Activated naive CD4-positive, alpha-beta T cell treated with anti-CD3 and anti-CD28 coated beads for 36 hours (primary cell): ENCODE measurements at regions not wholly inside any gene's neighbourhood (a gene's known extent, or its start where the extent isn't known, plus 50 kb on each side); places are given as distances from the start of the nearest gene placed in this dataset.

Source experiments
- CTCF ChIA-PET: fragments of 350-600 bp; sonication (Branson Sonifier 250); formaldehyde crosslinking; loops from one replicate; lab custom pipeline; 2021; ENCODE audit warnings: antibody characterized with exemption; lab: Charles Lee
- DNase-seq: peaks from one replicate; pipeline ENCODE4 v3.0.0-alpha.2; 2020
- H3K27ac Mint-ChIP-seq: one replicate; pipeline ENCODE4 v1.8.0; 2021; ENCODE audit warnings: mild to moderate bottlenecking, mixed read lengths
- H3K27me3 Mint-ChIP-seq: one replicate; pipeline ENCODE4 v1.8.0; 2021; ENCODE audit warnings: low read depth, mixed read lengths
- H3K36me3 Mint-ChIP-seq: one replicate; pipeline ENCODE4 v1.8.0; 2021; ENCODE audit warnings: low read depth, mixed read lengths
- H3K4me1 Mint-ChIP-seq: one replicate; pipeline ENCODE4 v1.8.0; 2021; ENCODE audit warnings: low read depth, mixed read lengths
- H3K4me3 Mint-ChIP-seq: one replicate; pipeline ENCODE4 v1.8.0; 2021; ENCODE audit warnings: mild to moderate bottlenecking, moderate library complexity, mixed read lengths
- H3K9me3 Mint-ChIP-seq: one replicate; pipeline ENCODE4 v1.8.0; 2021; ENCODE audit warnings: mixed read lengths
- intact Hi-C: fragments of 100-400 bp; cut with micrococcal nuclease; formaldehyde crosslinking; loops from one replicate; pipeline ENCODE4 v1.15.1; 2023

DNA sequence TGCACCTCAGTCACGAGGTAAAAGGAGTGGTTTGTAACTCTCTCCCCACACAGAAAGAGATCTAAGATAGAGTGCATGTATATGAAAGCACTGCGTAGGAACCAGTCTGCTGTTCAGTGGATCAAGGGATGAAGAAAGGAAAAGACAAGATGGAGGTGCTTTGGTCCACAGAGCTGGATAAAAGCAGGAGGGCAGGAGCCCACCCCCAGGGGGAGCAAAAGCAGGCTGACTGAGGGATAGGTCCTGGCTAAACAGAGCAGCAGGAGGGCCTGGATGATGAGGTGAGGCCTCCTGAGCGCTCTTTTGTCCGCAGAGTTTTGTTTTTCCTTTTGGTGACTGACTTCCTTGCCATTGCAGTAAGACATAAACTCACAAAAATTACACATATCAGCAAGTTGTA is 293.5 kb upstream of the C9orf72 start:
- no peaks in the 10 kb centered on the region for H3K9me3 Mint-ChIP-seq
- no peaks in the 10 kb centered on the region for H3K36me3 Mint-ChIP-seq
- CTCF ChIA-PET: no interaction called here
- no peak overlapping the region for H3K27ac Mint-ChIP-seq
- H3K4me3 Mint-ChIP-seq: no peak overlapping the region
- H3K4me1 Mint-ChIP-seq: no peaks in the 10 kb centered on the region
- DNase-seq: no peak
- peaks cover 4% of the 10 kb centered on the region for H3K27me3 Mint-ChIP-seq
- intact Hi-C loops: no loop called here

DNA sequence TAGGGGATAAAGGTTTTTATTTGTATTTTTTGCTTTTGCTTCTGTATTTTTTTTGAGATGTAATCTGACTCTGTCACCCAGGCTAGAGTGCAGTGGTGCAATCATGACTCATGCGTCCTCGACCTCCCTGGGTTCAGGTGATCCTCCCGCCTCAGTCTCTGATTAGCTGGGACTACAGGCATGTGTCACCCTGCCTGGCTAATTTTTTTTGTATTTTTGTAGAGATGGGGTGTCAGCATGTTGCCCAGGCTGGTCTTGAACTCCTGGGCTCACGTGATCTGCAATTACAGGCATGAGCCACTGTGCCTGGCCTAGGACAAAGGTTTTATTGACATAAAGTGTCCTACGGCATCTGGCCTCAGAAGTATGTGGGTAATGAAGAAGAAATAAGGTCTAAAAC is 297.1 kb upstream of the C9orf72 start:
- CTCF ChIA-PET: no interaction called here
- Mint-ChIP-seq H3K9me3 (no peaks in the 10 kb centered on the region), H3K27me3 (peaks cover under 1% of the 10 kb centered on the region), H3K4me1 (no peaks in the 10 kb centered on the region), H3K4me3 (no peak overlapping the region), H3K36me3 (no peaks in the 10 kb centered on the region), H3K27ac (no peak overlapping the region)
- no peak for DNase-seq
- intact Hi-C loops: no loop called here

DNA sequence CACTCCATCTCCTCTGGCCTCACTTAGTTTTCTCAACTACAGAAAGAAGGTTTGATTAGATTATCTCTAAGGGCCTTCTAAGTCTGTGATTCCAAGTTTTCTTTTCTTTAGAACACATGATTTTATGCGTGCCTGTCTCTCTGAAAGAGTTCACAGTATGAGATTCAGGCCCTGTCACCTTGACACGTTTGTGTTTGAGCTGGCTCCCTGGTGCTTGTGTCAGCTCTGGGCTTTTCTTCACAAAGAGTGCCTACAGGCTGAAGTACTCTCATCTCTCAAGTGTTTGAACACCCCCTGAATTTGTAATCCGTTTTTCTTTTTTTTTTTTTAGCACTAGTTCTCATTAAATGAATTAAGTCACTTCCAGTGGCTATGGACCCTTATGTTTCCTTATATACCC is 306.9 kb upstream of the C9orf72 start:
- intact Hi-C loops: no loop called here
- H3K4me1 Mint-ChIP-seq: no peaks in the 10 kb centered on the region
- no peak for DNase-seq
- H3K9me3 Mint-ChIP-seq: no peaks in the 10 kb centered on the region
- no peak overlapping the region for H3K27ac Mint-ChIP-seq
- H3K4me3 Mint-ChIP-seq: no peak overlapping the region
- H3K36me3 Mint-ChIP-seq: no peaks in the 10 kb centered on the region
- H3K27me3 Mint-ChIP-seq: peaks cover 3% of the 10 kb centered on the region
- CTCF ChIA-PET: interaction anchor here (0.6 kb wide), 1 partner anchor 36 kb away, joined by 3 read pairs; no protein-coding TSS in a partner anchor

DNA sequence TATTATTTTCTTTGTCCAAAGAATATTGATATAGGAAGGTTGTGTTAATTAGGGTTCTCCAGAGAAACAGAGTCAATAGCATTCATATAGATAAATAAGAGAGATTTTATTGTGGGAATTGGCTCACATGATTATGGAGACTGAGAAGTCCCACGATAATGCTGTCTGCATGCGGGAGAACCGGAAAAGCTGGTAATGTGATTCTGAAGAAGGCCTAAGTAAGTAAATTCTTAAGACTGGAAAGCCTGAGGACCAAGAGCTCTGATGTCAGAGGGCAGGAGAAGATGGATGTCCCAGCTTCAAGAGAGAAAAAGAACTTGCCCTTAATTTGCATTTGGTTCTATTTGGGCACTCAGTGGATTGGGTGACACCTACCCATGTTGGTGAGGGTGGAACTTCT is 307.4 kb upstream of the C9orf72 start:
- Mint-ChIP-seq H3K9me3 (no peaks in the 10 kb centered on the region), H3K27me3 (peaks cover 3% of the 10 kb centered on the region), H3K4me1 (no peaks in the 10 kb centered on the region), H3K27ac (no peak overlapping the region), H3K36me3 (no peaks in the 10 kb centered on the region), H3K4me3 (no peak overlapping the region)
- no peak for DNase-seq
- CTCF ChIA-PET: no interaction called here
- intact Hi-C loops: no loop called here

DNA sequence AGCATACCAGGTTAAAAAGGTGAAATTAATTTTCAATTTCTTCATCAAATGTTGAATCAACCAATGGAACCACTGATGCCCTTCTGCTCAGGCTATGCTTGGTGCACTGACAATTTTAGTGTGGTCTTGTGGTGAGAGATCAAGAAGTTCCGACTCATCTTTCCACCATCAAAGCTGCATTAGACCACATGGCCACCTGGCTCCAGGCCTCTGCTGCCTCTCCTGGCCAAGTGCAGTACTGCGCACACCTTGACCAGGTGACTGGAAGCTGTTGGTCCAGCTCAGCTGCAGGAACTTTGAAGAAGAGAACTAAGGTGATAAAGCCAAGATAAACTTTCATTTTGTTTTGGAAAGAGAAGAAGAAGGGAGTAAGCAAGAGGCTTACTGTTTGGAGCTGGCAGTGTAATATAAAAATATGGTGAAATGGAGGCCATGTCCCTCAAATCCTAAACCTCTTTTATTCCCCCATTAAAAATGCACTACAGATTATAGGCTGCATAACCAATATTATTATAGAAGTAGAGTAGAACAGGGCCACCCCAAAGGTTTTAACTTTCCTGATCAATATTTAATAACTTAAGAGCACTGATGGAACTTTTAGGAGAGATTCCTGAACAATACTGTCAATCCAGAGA is 315.5 kb upstream of the C9orf72 start:
- Mint-ChIP-seq H3K27ac (no peak overlapping the region), H3K9me3 (peaks cover 2% of the 10 kb centered on the region), H3K4me1 (no peaks in the 10 kb centered on the region), H3K27me3 (no peaks in the 10 kb centered on the region), H3K4me3 (no peak overlapping the region), H3K36me3 (no peaks in the 10 kb centered on the region)
- intact Hi-C loops: loop anchor here (1.0 kb wide), 1 partner anchor 162 kb away; no protein-coding TSS in a partner anchor
- DNase-seq: peak; percentile 63
- CTCF ChIA-PET: no interaction called here

DNA sequence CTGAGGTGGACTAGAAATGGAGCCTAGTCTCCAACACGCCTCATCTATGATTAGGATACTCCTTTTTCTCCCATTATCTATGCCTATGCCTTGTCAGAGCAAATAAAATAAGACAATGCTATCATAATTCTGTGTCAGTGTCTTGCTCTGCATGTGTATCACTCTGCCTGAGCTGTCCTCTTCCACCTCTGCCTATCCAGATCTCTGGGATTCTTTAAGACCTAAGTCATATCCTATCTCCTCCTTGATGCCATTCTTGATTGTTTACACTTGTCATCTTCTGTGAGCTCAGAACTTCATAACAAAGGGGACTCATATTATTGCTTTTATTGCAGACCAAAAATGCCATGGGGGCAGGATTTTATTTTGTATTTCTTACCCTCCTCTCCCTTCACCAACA is 351.2 kb upstream of the C9orf72 start:
- intact Hi-C loops: no loop called here
- H3K27ac Mint-ChIP-seq: no peak overlapping the region
- CTCF ChIA-PET: no interaction called here
- no peak overlapping the region for H3K4me3 Mint-ChIP-seq
- no peaks in the 10 kb centered on the region for H3K4me1 Mint-ChIP-seq
- no peaks in the 10 kb centered on the region for H3K27me3 Mint-ChIP-seq
- no peaks in the 10 kb centered on the region for H3K36me3 Mint-ChIP-seq
- H3K9me3 Mint-ChIP-seq: no peaks in the 10 kb centered on the region
- DNase-seq: no peak

GRCh38 chr9:27925815-27926214 is 352.5 kb upstream of the C9orf72 start:
- no peak overlapping the region for H3K27ac Mint-ChIP-seq
- H3K4me1 Mint-ChIP-seq: no peaks in the 10 kb centered on the region
- DNase-seq: no peak
- no peaks in the 10 kb centered on the region for H3K27me3 Mint-ChIP-seq
- H3K36me3 Mint-ChIP-seq: no peaks in the 10 kb centered on the region
- no peak overlapping the region for H3K4me3 Mint-ChIP-seq
- no peaks in the 10 kb centered on the region for H3K9me3 Mint-ChIP-seq
- CTCF ChIA-PET: no interaction called here
- intact Hi-C loops: no loop called here

DNA sequence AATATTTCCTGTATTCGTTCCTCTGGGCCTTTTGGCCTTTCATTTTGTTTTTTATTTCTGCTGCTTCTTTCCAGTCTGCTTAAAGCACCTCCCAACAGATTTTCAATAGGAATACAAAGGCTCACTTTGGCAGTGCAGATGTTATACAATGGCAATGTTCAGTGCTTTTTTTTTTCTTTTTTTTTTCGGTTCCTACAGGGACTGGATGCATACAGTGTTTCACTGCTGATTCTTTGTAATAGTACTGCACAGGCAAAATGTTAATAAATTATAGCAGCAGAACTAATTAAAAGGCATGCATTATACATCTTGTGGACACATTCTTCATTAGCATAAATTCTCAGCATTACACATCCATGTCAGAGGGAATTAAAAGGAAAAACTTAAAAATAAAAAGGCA is 356.6 kb upstream of the C9orf72 start:
- CTCF ChIA-PET: no interaction called here
- no peaks in the 10 kb centered on the region for H3K4me1 Mint-ChIP-seq
- intact Hi-C loops: no loop called here
- H3K4me3 Mint-ChIP-seq: no peak overlapping the region
- no peaks in the 10 kb centered on the region for H3K36me3 Mint-ChIP-seq
- H3K27me3 Mint-ChIP-seq: no peaks in the 10 kb centered on the region
- H3K9me3 Mint-ChIP-seq: peaks cover 2% of the 10 kb centered on the region
- H3K27ac Mint-ChIP-seq: no peak overlapping the region
- no peak for DNase-seq

GRCh38 chr9:27933210-27934025 is 360.1 kb upstream of the C9orf72 start:
- intact Hi-C loops: no loop called here

GRCh38 chr9:27934471-27934870 is 361.2 kb upstream of the C9orf72 start:
- no peaks in the 10 kb centered on the region for H3K4me1 Mint-ChIP-seq
- H3K27ac Mint-ChIP-seq: no peak overlapping the region
- no peaks in the 10 kb centered on the region for H3K36me3 Mint-ChIP-seq
- intact Hi-C loops: no loop called here
- H3K27me3 Mint-ChIP-seq: no peaks in the 10 kb centered on the region
- peaks cover 2% of the 10 kb centered on the region for H3K9me3 Mint-ChIP-seq
- H3K4me3 Mint-ChIP-seq: no peak overlapping the region
- CTCF ChIA-PET: interaction anchor here (0.6 kb wide), 1 partner anchor 138 kb away, joined by 4 read pairs; no protein-coding TSS in a partner anchor
- no peak for DNase-seq

More at GRCh38 chr9:27933210-27934025, 360.1 kb upstream of the C9orf72 start:
- no peak overlapping the region for H3K4me3 Mint-ChIP-seq
- H3K27me3 Mint-ChIP-seq: no peaks in the 10 kb centered on the region
- no peak overlapping the region for H3K27ac Mint-ChIP-seq
- H3K4me1 Mint-ChIP-seq: no peaks in the 10 kb centered on the region
- DNase-seq: no peak
- H3K36me3 Mint-ChIP-seq: no peaks in the 10 kb centered on the region
- CTCF ChIA-PET: no interaction called here
- H3K9me3 Mint-ChIP-seq: peaks cover 2% of the 10 kb centered on the region

- Mint-ChIP-seq H3K4me3 (no peak overlapping the region), H3K4me1 (no peaks in the 10 kb centered on the region), H3K36me3 (no peaks in the 10 kb centered on the region), H3K9me3 (no peaks in the 10 kb centered on the region), H3K27me3 (no peaks in the 10 kb centered on the region), H3K27ac (no peak overlapping the region)
- no peak for DNase-seq
- CTCF ChIA-PET: no interaction called here
- intact Hi-C loops: no loop called here
Measured at GRCh38 chr9:27939186-27939585, 365.9 kb upstream of the C9orf72 start.

- Mint-ChIP-seq H3K4me1 (no peaks in the 10 kb centered on the region), H3K9me3 (no peaks in the 10 kb centered on the region), H3K36me3 (no peaks in the 10 kb centered on the region), H3K27me3 (no peaks in the 10 kb centered on the region), H3K4me3 (no peak overlapping the region), H3K27ac (no peak overlapping the region)
- intact Hi-C loops: no loop called here
- CTCF ChIA-PET: no interaction called here
- no peak for DNase-seq
Measured at GRCh38 chr9:27940535-27940934, 367.3 kb upstream of the C9orf72 start.

DNA sequence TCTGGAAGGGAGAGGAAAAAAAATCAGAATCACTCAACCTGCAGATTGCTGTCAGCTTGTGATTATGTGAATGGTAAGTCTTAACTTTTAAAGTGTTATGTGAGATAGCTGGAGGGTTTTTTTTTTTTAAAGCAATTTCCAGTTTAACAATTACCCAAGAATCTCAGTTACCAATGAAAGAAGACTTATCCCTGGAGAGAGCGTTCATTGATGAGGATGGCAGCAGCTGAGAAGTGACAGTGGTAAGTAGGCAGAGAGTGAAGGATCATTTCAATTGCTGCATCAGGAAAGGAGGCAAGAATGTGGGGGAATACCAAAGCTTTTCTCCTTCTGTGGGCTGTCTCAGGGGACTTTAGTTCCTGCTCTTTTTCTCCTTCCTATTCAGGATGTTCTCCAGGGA is 370.2 kb upstream of the C9orf72 start:
- no peaks in the 10 kb centered on the region for H3K27me3 Mint-ChIP-seq
- DNase-seq: no peak
- no peaks in the 10 kb centered on the region for H3K36me3 Mint-ChIP-seq
- H3K27ac Mint-ChIP-seq: no peak overlapping the region
- no peak overlapping the region for H3K4me3 Mint-ChIP-seq
- H3K4me1 Mint-ChIP-seq: no peaks in the 10 kb centered on the region
- CTCF ChIA-PET: no interaction called here
- H3K9me3 Mint-ChIP-seq: no peaks in the 10 kb centered on the region
- intact Hi-C loops: no loop called here
